ENCODE measurements at regions not wholly inside any gene's neighbourhood (a gene's known extent, or its start where the extent isn't known, plus 50 kb on each side); places are given as distances from the start of the nearest gene placed in this dataset.

GRCh38 chr7:116425647-116426209 is 73.8 kb upstream of the CAV2 start:
- DNase-seq = no peak

GRCh38 chr7:116426428-116427156 is 72.9 kb upstream of the CAV2 start:
- no peak for DNase-seq

- DNase-seq = no peak
Observed at GRCh38 chr7:116429986-116430619, 69.4 kb upstream of the CAV2 start.

GRCh38 chr7:116431787-116432526 is 67.6 kb upstream of the CAV2 start:
- no peak for DNase-seq

- DNase-seq = no peak
Observed at GRCh38 chr7:116432527-116432916, 67.0 kb upstream of the CAV2 start.

GRCh38 chr7:116433246-116433645 is 66.3 kb upstream of the CAV2 start:
- no peak for DNase-seq

GRCh38 chr7:116434820-116435341 is 64.7 kb upstream of the CAV2 start:
- no peak for DNase-seq

GRCh38 chr7:116436305-116436826 is 63.2 kb upstream of the CAV2 start:
- DNase-seq = no peak

- DNase-seq = no peak
Observed at GRCh38 chr7:116438267-116438666, 61.3 kb upstream of the CAV2 start.

GRCh38 chr7:116439005-116439404 is 60.5 kb upstream of the CAV2 start:
- no peak for DNase-seq

GRCh38 chr7:116439841-116440549 is 59.5 kb upstream of the CAV2 start:
- no peak for DNase-seq

- DNase-seq = no peak
Observed at GRCh38 chr7:116441534-116441933, 58.0 kb upstream of the CAV2 start.

- DNase-seq = no peak
Observed at GRCh38 chr7:116443101-116443523, 56.4 kb upstream of the CAV2 start.

GRCh38 chr7:116443646-116444045 is 55.9 kb upstream of the CAV2 start:
- no peak for DNase-seq

GRCh38 chr7:116445447-116446211 is 53.9 kb upstream of the CAV2 start:
- DNase-seq = no peak

- no peak for DNase-seq
Observed at GRCh38 chr7:116446212-116446855, 53.2 kb upstream of the CAV2 start.

- no peak for DNase-seq
Observed at GRCh38 chr7:116447436-116447835, 52.1 kb upstream of the CAV2 start.

GRCh38 chr7:116447966-116448839 is 51.3 kb upstream of the CAV2 start:
- no peak for DNase-seq

- no peak for DNase-seq
Observed at GRCh38 chr7:116449441-116449840, 50.1 kb upstream of the CAV2 start.

Measured in activated CD4-positive, alpha-beta T cell treated with anti-CD3 and anti-CD28 coated beads, Interleukin-10, Interleukin-2, amounts not matched to agents 100 ng/mL and 50 ng/mL, durations not matched to agents 16 hours and 8 hours (primary cell).